ENCODE measurements at regions not wholly inside any gene's neighbourhood (a gene's known extent, or its start where the extent isn't known, plus 50 kb on each side); places are given as distances from the start of the nearest gene placed in this dataset.

- H3K27ac ChIP-seq = no peak overlapping the region
- H3K4me3 ChIP-seq = no peak overlapping the region
These were observed 49.9 kb upstream of the MAFB start for GRCh38 chr20:40738976-40739375.

- no peak overlapping the region for H3K4me3 ChIP-seq
- no peak overlapping the region for H3K27ac ChIP-seq
These were observed 50.8 kb upstream of the MAFB start for GRCh38 chr20:40739841-40740240.

GRCh38 chr20:40741507-40742106, 52.6 kb upstream of the MAFB start:
- Histone ChIP-seq H3K27ac (no peak overlapping the region), H3K4me3 (no peak overlapping the region)

- Histone ChIP-seq H3K27ac (no peak overlapping the region), H3K4me3 (no peak overlapping the region)
These were observed 54.2 kb upstream of the MAFB start for GRCh38 chr20:40743141-40743775.

- H3K4me3 ChIP-seq = no peak overlapping the region
- no peak overlapping the region for H3K27ac ChIP-seq
These were observed 55.2 kb upstream of the MAFB start for GRCh38 chr20:40744072-40744817.

GRCh38 chr20:40744818-40745175, 55.8 kb upstream of the MAFB start:
- Histone ChIP-seq H3K27ac (no peak overlapping the region), H3K4me3 (no peak overlapping the region)

- Histone ChIP-seq H3K27ac (no peak overlapping the region), H3K4me3 (no peak overlapping the region)
These were observed 57.2 kb upstream of the MAFB start for GRCh38 chr20:40746251-40746650.

- Histone ChIP-seq H3K4me3 (no peak overlapping the region), H3K27ac (no peak overlapping the region)
These were observed 59.1 kb upstream of the MAFB start for GRCh38 chr20:40748182-40748581.

- peak overlapping the region in 2 of 21 experiments; percentile 13 to 53 for H3K27ac ChIP-seq
- H3K4me3 ChIP-seq = no peak overlapping the region
These were observed 61.0 kb upstream of the MAFB start for GRCh38 chr20:40749985-40750506.

- Histone ChIP-seq H3K4me3 (no peak overlapping the region), H3K27ac (peak overlapping the region in 1 of 21 experiments; percentile 13)
These were observed 61.6 kb upstream of the MAFB start for GRCh38 chr20:40750541-40751035.

- no peak overlapping the region for H3K4me3 ChIP-seq
- no peak overlapping the region for H3K27ac ChIP-seq
These were observed 64.4 kb upstream of the MAFB start for GRCh38 chr20:40753472-40753871.

GRCh38 chr20:40754339-40754943, 65.4 kb upstream of the MAFB start:
- no peak overlapping the region for H3K4me3 ChIP-seq
- H3K27ac ChIP-seq = no peak overlapping the region

- H3K27ac ChIP-seq = peak overlapping the region in 1 of 21 experiments; percentile 4
- no peak overlapping the region for H3K4me3 ChIP-seq
These were observed 68.1 kb upstream of the MAFB start for GRCh38 chr20:40757087-40757486.

- Histone ChIP-seq H3K4me3 (no peak overlapping the region), H3K27ac (no peak overlapping the region)
These were observed 69.8 kb upstream of the MAFB start for GRCh38 chr20:40758790-40759189.

- H3K4me3 ChIP-seq = no peak overlapping the region
These were observed 71.4 kb upstream of the MAFB start for GRCh38 chr20:40760399-40760798.

GRCh38 chr20:40763646-40764295, 74.7 kb upstream of the MAFB start:
- no peak overlapping the region for H3K27ac ChIP-seq
- no peak overlapping the region for H3K4me3 ChIP-seq

More at GRCh38 chr20:40760399-40760798, 71.4 kb upstream of the MAFB start:
- H3K27ac ChIP-seq = no peak overlapping the region

- Histone ChIP-seq H3K4me3 (no peak overlapping the region), H3K27ac (no peak overlapping the region)
These were observed 76.9 kb upstream of the MAFB start for GRCh38 chr20:40765814-40766480.

- no peak overlapping the region for H3K4me3 ChIP-seq
These were observed 78.0 kb upstream of the MAFB start for GRCh38 chr20:40766790-40767614.

GRCh38 chr20:40767615-40767924, 78.5 kb upstream of the MAFB start:
- no peak overlapping the region for H3K4me3 ChIP-seq
- no peak overlapping the region for H3K27ac ChIP-seq

More at GRCh38 chr20:40766790-40767614, 78.0 kb upstream of the MAFB start:
- no peak overlapping the region for H3K27ac ChIP-seq

All from skin epidermis (tissue), 12 donors.